SK-N-SH treated with all-trans-retinoic acid at 6 μM for 48 hours (cell line): ENCODE measurements at regions not wholly inside any gene's neighbourhood (a gene's known extent, or its start where the extent isn't known, plus 50 kb on each side); places are given as distances from the start of the nearest gene placed in this dataset.

Experiments
- ATAC-seq: fragments of 200-7000 bp; cut with Tn5 transposase; 3 replicates; pipeline ENCODE4 v1.9.1; 2020; ENCODE audit warnings: mild to moderate bottlenecking, moderate library complexity
- ARNTL ChIP-seq: fragments of 450-650 bp; formaldehyde crosslinking; IDR thresholded peaks from 2 replicates; pipeline ENCODE4 v1.5.0; 2020; ENCODE audit warnings: low read depth, mild to moderate bottlenecking, moderate library complexity, borderline replicate concordance
- CREB5 ChIP-seq: fragments of 250-450 bp; sonication (Bioruptor Pico); IDR thresholded peaks from 2 replicates; pipeline ENCODE4 v1.5.1; 2020; ENCODE audit warnings: low read depth, mild to moderate bottlenecking, moderate library complexity
- CSDC2 ChIP-seq: fragments of 250-450 bp; sonication (Bioruptor Pico); IDR thresholded peaks from 2 replicates; pipeline ENCODE4 v1.5.0; 2020; ENCODE audit warnings: mild to moderate bottlenecking, moderate library complexity
- CSRNP3 ChIP-seq: fragments of 250-450 bp; sonication (Bioruptor Pico); IDR thresholded peaks from 2 replicates; pipeline ENCODE4 v1.5.1; 2021; ENCODE audit warnings: mild to moderate bottlenecking, moderate library complexity
- ESRRG ChIP-seq: fragments of 250-450 bp; sonication (Bioruptor Pico); IDR thresholded peaks from 2 replicates; pipeline ENCODE4 v1.6.1; 2021; ENCODE audit warnings: mild to moderate bottlenecking
- GLIS3 ChIP-seq: fragments of 250-450 bp; sonication (Bioruptor Pico); IDR thresholded peaks from 2 replicates; pipeline ENCODE4 v1.5.0; 2020; ENCODE audit warnings: mild to moderate bottlenecking, moderate library complexity
- ISL1 ChIP-seq: fragments of 250-450 bp; sonication (Bioruptor Pico); IDR thresholded peaks from 2 replicates; pipeline ENCODE4 v2.1.2; 2022; ENCODE audit warnings: mild to moderate bottlenecking, moderate library complexity
- PATZ1 ChIP-seq: fragments of 250-450 bp; sonication (Bioruptor Pico); IDR thresholded peaks from 2 replicates; pipeline ENCODE4 v1.8.0; 2020; ENCODE audit warnings: mild to moderate bottlenecking, moderate library complexity, borderline replicate concordance
- PPARA ChIP-seq: fragments of 250-450 bp; sonication (Bioruptor Pico); IDR thresholded peaks from 2 replicates; pipeline ENCODE4 v1.5.0; 2020; ENCODE audit warnings: mild to moderate bottlenecking, borderline replicate concordance
- RARB ChIP-seq: fragments of 250-450 bp; sonication (Bioruptor Pico); IDR thresholded peaks from 2 replicates; pipeline ENCODE4 v1.8.0; 2021; ENCODE audit warnings: mild to moderate bottlenecking, moderate library complexity
- SNAI2 ChIP-seq: fragments of 250-450 bp; sonication (Bioruptor Pico); IDR thresholded peaks from 2 replicates; pipeline ENCODE4 v1.5.0; 2020; ENCODE audit warnings: mild to moderate bottlenecking, moderate library complexity
- TOX ChIP-seq: fragments of 250-450 bp; sonication (Bioruptor Pico); IDR thresholded peaks from 2 replicates; pipeline ENCODE4 v1.8.0; 2021; ENCODE audit warnings: mild to moderate bottlenecking, moderate library complexity, borderline replicate concordance
- TSHZ2 ChIP-seq: fragments of 250-450 bp; sonication (Bioruptor Pico); IDR thresholded peaks from 2 replicates; pipeline ENCODE4 v1.5.0; 2020; ENCODE audit warnings: mild to moderate bottlenecking, moderate library complexity
- ZC3H10 ChIP-seq: fragments of 250-450 bp; sonication (Bioruptor Pico); IDR thresholded peaks from 2 replicates; pipeline ENCODE4 v1.5.1; 2021; ENCODE audit warnings: mild to moderate bottlenecking, moderate library complexity
- ZFP3 ChIP-seq: fragments of 250-450 bp; sonication (Bioruptor Pico); IDR thresholded peaks from 2 replicates; pipeline ENCODE4 v1.5.0; 2020; ENCODE audit warnings: mild to moderate bottlenecking, moderate library complexity
- ZFP30 ChIP-seq: fragments of 450-650 bp; formaldehyde crosslinking; IDR thresholded peaks from 2 replicates; pipeline ENCODE4 v1.5.0; 2022; ENCODE audit warnings: mild to moderate bottlenecking, moderate library complexity
- ZNF565 ChIP-seq: fragments of 450-650 bp; formaldehyde crosslinking; conservative IDR thresholded peaks from 2 replicates; pipeline ENCODE4 v1.5.0; 2020; ENCODE audit warnings: low read depth, mild to moderate bottlenecking, moderate library complexity
- ZNF70 ChIP-seq: fragments of 450-650 bp; formaldehyde crosslinking; IDR thresholded peaks from 2 replicates; pipeline ENCODE4 v1.5.0; 2020; ENCODE audit warnings: mild to moderate bottlenecking, moderate library complexity
- ZNF8 ChIP-seq: fragments of 450-650 bp; formaldehyde crosslinking; IDR thresholded peaks from 2 replicates; pipeline ENCODE4 v1.5.0; 2020; ENCODE audit warnings: mild to moderate bottlenecking, moderate library complexity

- TF ChIP-seq TSHZ2 (CRISPR knock-in tag) (no peak), PATZ1 (CRISPR knock-in tag) (no peak), ZNF8 (CRISPR knock-in tag) (no peak), TOX (CRISPR knock-in tag) (no peak), ZNF70 (CRISPR knock-in tag) (no peak)
- no peak for ATAC-seq
These were observed 344.7 kb upstream of the NCAM1 start for GRCh38 chr11:112616327-112617097.

GRCh38 chr11:112617098-112617425, 344.2 kb upstream of the NCAM1 start:
- ATAC-seq: no peak

More at GRCh38 chr11:112617098-112617425, 344.2 kb upstream of the NCAM1 start:
- no peak for TF ChIP-seq ESRRG
- TF ChIP-seq CSRNP3: no peak
- no peak for TF ChIP-seq ISL1 (CRISPR knock-in tag)
- no peak for TF ChIP-seq CREB5
- no peak for TF ChIP-seq ZNF70 (CRISPR knock-in tag)
- no peak for TF ChIP-seq SNAI2 (CRISPR knock-in tag)
- TF ChIP-seq RARB (CRISPR knock-in tag): no peak
- TF ChIP-seq ZFP3: no peak
- no peak for TF ChIP-seq ARNTL (CRISPR knock-in tag)
- no peak for TF ChIP-seq GLIS3 (CRISPR knock-in tag)
- TF ChIP-seq ZNF565: no peak
- no peak for TF ChIP-seq CSDC2
- no peak for TF ChIP-seq ZC3H10 (CRISPR knock-in tag)
- TF ChIP-seq ZNF8 (CRISPR knock-in tag): no peak
- TF ChIP-seq PPARA (CRISPR knock-in tag): no peak
- no peak for TF ChIP-seq PATZ1 (CRISPR knock-in tag)
- TF ChIP-seq ZFP30 (CRISPR knock-in tag): no peak
- TF ChIP-seq, all 23 proteins: peak for 0
